Gastrocnemius medialis (tissue), 4 donors: ENCODE measurements at regions not wholly inside any gene's neighbourhood (a gene's known extent, or its start where the extent isn't known, plus 50 kb on each side); places are given as distances from the start of the nearest gene placed in this dataset.

Experiments
- POLR2A ChIP-seq, 2 donors: fragments of 450-650 bp; IDR thresholded peaks; one replicate each; pipeline ENCODE4 v1.6.1; 2017; ENCODE audit warnings: antibody characterized with exemption in 2 of 2, mild to moderate bottlenecking in 2 of 2, moderate library complexity in 2 of 2
- TF ChIP-seq, protein P1 (sequence below), 5 experiments: fragments of 450-650 bp in 3 of 5; fragments of 200-600 bp in 2 of 5; sonication (generic) in 2 of 5; IDR thresholded peaks in 4 of 5; conservative IDR thresholded peaks in 1 of 5; 1 replicate in 4 of 5; 2 replicates in 1 of 5; pipeline ENCODE4 v1.5.1; 2016 to 2019; ENCODE audit warnings: antibody characterized with exemption in 5 of 5, mild to moderate bottlenecking in 3 of 5, moderate library complexity in 3 of 5

DNA sequence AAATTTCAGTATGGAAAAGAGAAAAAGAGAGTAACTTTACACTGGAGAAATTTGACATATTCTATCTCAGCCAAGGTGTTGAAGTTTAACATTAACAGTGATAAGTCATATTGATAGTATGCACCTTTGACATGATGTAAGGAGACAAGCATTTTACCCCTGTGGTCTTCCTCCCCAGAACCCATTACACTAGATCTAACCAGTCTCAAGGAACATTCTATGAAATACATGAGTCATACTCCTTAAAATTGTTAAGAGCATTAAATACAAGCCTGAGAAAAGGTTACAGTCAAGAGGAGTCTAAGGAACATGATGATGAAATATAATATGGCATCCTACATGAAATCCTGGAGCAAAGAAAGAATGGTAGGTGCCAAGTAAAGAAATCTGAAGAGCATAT is 1151.3 kb upstream of the IGFBP7 start:
- no peak for TF ChIP-seq POLR2A (IDR thresholded peaks at IDR 0.05)
- TF ChIP-seq, protein P1, sequence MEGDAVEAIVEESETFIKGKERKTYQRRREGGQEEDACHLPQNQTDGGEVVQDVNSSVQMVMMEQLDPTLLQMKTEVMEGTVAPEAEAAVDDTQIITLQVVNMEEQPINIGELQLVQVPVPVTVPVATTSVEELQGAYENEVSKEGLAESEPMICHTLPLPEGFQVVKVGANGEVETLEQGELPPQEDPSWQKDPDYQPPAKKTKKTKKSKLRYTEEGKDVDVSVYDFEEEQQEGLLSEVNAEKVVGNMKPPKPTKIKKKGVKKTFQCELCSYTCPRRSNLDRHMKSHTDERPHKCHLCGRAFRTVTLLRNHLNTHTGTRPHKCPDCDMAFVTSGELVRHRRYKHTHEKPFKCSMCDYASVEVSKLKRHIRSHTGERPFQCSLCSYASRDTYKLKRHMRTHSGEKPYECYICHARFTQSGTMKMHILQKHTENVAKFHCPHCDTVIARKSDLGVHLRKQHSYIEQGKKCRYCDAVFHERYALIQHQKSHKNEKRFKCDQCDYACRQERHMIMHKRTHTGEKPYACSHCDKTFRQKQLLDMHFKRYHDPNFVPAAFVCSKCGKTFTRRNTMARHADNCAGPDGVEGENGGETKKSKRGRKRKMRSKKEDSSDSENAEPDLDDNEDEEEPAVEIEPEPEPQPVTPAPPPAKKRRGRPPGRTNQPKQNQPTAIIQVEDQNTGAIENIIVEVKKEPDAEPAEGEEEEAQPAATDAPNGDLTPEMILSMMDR (IDR thresholded peaks at IDR 0.05 in 4 of 5, conservative IDR thresholded peaks at IDR 0.05 in 1 of 5): no peak
